Cerebellar nuclear complex (tissue), 1 donor: ENCODE measurements at regions not wholly inside any gene's neighbourhood (a gene's known extent, or its start where the extent isn't known, plus 50 kb on each side); places are given as distances from the start of the nearest gene placed in this dataset.
"Not testable (repeated sequence)": the region's sequence is repeated elsewhere in the genome, so short reads cannot be mapped to it uniquely, and the experiment has no call there.

Experiments
- DNase-seq, 2 experiments: peaks; one replicate each; lab custom pipeline; 2025; lab: John Stamatoyannopoulos, UW

GRCh38 chr10:63848871-63849270 lies 327.7 kb downstream of the REEP3 start:
- not testable (repeated sequence) for DNase-seq

- DNase-seq = no peak
Measured at GRCh38 chr10:63862860-63863259, 341.7 kb downstream of the REEP3 start.

DNA sequence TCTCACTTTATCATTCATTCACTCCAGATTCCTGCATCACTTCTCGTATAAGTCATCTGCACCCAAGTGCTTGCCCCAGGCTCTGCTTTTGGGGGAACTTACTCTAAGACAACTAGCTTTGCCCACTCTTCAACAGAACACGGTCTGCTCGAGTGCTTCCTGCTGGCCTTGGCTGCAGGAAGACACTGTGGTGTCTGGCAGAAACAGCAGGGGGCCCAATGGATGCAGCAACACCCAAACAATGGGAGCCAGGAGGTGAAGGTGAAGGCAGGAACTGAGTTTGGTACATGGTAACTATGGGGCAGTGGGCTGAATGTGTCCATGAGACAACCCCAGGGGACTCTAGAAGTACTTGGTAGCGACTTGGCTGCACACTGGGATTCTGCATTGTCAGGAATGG lies 344.0 kb downstream of the REEP3 start:
- DNase-seq = no peak

GRCh38 chr10:63866075-63866746 lies 345.0 kb downstream of the REEP3 start:
- peak in 1 of 2 experiments; percentile 40 for DNase-seq

DNA sequence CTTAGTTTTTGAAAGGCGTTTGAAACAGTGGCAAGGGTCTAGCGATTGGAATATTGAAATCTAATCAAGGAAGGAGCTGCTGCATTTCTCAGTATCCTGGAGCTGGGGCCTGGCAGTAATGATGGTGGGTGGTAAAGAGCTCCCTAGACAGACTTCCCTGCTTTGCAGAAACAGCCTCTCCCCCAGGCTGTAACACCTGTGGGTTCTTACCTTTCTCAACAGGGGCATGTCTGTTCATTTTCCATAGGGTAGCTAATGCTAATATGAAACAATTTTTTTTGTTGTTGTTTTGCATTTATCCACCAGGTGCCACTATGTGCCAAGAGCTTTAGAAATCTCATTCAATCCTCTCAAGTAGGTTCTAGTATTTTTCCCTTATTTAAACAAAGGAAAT lies 345.5 kb downstream of the REEP3 start:
- no peak for DNase-seq

DNA sequence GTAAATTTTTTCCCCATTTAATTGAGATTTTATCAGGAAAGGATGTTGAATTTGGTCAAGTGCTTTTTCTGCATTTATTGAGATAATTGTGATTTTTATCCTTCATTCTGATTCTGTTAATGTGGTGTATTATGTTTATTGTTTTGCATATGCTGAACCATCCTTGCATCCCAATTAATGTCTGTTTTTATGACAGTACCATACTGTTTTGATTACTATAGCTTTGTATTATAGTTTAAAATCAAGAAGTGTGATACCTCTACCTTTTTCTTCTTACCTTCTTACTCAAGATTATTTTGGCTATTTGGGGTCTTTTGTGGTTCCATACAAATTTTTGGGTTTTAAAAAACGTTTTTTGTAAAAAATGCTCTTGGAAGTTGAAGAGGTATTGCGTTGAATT lies 357.2 kb downstream of the REEP3 start:
- no peak for DNase-seq

DNA sequence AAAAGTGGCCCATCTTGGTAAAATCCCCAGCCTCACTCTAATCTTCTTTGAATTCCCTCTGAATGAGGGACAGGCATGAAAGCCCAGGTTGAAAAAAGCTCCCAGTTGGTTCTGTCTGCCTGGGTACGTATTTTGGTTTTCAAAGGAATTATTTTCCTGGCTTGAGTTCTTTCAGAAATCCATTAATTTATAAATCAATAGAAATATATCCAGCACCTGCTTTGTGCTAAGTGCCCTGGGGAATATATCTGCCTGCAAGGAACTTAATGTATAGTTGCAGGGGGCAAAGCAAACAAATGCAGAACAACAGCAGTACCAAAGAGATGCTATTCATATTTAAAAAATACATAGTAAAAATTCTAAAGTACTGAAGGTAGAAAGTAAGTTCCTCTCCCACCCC lies 362.7 kb downstream of the REEP3 start:
- DNase-seq = no peak

DNA sequence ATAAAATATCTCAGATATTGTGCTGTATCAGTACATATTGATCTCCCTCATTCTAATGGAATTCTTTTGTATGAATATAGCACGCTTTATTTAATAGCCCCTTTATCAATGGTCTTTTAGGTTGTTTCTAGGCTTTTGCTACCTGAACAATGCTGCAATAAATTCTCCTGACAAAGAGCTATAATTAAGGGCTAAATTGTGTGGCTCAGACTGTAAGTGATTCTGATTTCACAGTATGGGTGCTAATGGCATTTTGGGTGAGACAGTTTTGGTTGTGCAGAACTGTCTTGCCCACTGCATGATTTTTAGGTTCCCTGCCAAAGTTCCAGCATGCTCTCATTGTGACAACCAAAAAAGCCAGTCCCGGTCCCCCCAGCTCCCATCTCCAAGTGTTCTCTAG lies 363.2 kb downstream of the REEP3 start:
- no peak for DNase-seq

- no peak for DNase-seq
Measured at GRCh38 chr10:63885156-63885555, 364.0 kb downstream of the REEP3 start.

DNA sequence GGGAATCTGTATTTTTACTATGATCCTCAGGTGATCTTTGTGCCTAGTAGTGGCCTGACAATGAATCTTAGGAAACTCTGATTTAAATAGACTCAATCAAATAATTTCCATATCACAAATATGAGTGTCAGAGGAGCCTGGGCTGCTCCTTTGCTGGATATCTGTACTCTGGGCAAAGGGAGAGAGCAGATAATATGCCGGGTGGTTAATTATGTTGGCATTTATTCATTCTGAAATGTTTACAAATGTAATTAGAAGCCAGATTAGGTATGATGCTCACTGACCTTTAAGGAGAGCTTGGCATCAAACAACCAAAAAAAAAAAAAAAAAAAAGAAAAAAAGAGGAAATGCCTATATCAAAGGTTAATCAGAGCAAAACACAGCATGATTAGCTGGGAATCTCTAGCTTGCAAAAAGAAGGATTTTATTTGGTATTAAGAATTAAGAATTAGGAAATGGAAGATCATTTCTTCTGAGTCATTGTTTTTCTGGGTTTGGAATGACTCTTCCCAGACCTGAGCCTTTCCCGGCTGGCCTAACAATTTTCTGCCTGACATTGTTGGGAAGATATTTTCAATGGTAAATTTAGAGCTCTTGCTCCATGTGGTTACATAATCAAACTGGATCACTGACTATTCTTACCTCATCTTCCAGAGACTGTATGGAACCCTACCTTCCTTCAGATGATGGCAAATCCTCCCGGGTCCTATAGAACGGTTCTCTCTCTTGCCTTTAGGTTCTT lies 365.3 kb downstream of the REEP3 start:
- peak; percentile 25 to 81 for DNase-seq

- DNase-seq = peak; percentile 12 to 41
Measured at GRCh38 chr10:63887023-63887589, 365.9 kb downstream of the REEP3 start.

DNA sequence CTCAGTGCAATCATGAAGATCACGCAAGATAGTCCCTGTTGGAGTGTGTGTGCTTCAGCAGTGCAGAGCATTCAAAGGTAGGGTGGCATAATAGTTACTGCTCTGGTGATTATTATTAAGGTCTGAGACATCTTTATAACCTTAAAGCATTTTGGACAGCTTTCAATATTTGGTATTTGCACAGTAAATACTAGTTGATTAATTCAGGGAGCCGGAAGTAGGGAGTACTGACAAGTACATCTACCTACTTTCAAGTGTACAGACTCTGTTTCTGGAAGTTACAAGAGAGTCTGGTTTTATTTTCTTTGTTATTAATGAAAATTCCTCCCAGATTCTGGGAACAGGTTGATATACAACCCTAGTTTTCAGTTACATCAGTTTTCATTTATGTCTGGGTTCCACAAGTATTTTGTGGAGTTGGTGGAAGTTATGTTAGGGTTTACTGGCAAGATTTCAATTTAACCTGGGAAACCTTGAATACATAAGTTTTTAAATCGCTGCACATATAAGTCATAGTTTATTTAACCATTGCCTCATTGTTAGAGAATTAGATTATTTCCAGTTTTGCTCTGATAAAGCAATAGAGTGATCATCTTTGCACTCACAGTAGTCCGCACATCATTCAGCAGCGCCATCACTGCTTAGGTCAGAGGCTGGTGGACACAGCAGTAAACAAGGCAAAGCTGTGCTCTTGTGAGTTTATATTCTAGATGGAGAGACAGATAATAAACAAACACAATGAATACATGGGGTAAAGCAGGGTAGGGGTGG lies 366.6 kb downstream of the REEP3 start:
- DNase-seq = no peak

DNA sequence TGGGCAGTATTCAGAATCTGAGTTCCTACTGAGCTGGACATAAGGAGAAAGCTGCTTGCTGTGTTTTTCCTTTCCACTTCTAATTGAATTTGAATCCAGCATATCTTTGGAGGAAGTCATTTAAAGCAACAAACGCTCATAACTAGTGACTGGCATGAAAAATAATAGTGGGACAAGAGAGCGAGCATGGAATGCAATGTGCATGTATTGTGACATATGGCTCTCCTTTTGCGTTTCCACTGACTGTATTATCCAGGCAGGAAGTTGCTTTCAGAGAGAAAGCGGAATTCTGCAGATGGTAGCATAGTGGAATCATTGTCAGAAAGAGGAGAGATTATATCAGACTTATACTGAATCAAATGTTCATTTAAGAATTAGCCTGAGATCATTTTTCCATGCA lies 368.6 kb downstream of the REEP3 start:
- peak in 1 of 2 experiments; percentile 78 for DNase-seq

- DNase-seq = no peak
Measured at GRCh38 chr10:63896992-63897391, 375.8 kb downstream of the REEP3 start.

DNA sequence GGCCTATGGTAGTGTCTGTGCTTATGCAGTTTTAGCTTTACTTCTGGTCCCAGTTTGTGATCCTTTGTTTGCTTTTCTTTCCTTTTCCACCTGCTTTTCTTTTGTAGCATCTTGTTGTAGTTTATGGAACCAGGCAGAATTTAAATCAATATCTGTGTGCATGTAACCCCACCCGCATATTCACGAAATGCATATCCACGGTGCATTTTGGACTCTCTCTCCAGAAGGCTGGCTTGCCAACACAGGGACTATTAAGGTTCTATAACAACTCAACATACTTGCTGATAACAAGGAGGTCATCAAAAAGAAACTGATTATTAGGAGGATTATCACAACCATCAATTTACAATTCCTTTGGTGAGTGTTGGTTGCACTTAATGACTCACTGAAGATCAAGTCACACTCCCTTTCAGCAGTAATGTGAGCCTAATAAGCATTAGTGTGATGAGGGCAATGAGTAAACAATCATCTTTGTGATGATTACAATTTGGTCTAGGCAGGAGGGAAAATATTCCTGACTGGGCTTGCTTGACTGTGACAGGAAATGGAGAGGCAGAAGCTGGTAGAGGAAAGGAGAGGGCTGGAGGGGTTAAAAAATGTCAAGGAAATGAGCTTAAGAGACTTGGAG lies 378.6 kb downstream of the REEP3 start:
- DNase-seq = no peak

GRCh38 chr10:63901228-63901627 lies 380.0 kb downstream of the REEP3 start:
- no peak for DNase-seq

DNA sequence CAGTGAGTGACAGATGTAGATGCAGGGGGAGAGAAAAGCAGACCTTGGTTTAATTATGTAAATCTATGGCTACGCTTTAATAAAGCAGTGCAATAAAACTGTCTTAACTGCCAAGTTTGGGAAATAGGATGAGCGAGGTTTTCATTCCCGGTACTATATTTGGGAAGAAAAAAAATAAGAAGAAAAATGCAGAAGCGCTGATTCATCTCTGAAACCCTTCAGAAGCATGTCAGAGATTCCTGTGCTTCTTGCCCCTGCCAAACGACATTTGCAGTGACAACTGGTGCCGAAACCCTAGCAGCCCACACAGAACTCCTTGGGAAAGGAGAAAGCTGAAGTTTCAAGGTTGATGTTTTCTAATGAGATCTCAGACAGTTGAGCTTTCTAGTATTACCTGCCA lies 380.7 kb downstream of the REEP3 start:
- DNase-seq = no peak

GRCh38 chr10:63910806-63911205 lies 389.6 kb downstream of the REEP3 start:
- DNase-seq = no peak

DNA sequence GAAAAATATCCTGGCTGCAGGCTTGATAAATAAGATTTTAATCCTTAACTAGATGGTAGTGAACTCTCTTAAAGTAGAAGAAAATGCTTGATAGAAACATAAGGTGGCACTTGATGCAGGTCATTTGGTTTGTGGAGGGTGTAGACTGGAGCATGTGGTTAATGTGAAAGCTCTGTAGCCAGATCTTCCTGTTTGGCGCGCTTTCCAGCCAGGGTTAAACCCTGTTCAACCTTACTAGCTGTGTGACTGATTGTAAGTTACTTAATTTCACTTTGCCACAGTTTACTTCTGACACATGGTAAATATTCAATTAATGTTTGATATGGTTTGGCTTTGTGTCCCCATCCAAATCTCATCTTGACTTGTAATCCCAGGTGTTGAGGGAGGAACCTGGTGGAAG lies 394.0 kb downstream of the REEP3 start:
- no peak for DNase-seq

DNA sequence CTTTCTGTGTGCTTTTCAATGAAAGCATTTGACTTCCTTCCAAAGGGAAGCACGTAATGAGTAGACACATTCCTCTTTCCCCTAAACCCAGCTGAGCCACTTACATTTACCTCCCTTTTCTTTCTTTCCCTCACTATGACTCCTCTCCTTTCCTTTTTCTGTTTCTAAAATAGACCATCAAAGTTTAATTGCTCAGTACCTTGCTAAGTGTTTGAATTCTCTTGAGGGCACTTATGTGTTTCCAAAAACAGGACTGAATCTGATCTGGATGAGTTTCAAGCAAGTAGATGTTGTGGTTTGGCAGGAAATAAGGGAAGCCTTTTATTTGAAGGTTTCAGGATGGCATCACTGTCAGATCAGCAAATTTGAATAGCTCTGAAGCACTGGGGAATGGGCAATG lies 396.2 kb downstream of the REEP3 start:
- no peak for DNase-seq

DNA sequence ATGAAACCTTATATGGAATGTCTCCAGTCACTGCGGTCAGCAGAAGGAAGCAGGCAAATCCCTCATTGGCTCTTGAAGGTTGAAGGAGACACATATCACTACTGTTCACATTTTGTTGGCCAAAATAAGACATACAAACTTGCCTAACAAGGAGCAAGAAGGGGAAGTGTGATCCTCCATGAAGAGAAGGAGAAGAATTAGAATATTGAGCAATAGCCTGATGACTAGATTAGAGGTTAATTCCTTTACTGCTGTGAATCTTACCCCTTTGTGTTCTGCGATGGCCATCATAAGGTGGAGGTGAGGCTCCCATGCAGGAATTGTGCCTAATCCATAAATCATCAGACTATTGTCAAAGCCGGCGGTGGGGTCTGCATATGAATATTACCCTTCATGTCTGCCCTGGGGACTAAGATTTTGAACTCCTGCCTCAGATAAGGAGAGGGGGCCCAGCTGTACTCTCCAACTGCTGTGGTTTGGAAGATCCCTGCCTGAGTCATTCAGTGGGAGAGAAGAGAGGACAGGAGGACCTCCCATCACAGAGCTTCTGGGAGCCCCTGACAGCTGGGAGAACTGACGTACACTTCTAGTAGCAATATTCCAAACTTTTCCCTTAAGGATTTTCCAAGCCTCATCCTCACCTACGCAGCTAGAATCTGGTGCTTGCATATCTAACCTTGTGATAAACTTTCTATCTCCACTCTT lies 398.5 kb downstream of the REEP3 start:
- no peak for DNase-seq

DNA sequence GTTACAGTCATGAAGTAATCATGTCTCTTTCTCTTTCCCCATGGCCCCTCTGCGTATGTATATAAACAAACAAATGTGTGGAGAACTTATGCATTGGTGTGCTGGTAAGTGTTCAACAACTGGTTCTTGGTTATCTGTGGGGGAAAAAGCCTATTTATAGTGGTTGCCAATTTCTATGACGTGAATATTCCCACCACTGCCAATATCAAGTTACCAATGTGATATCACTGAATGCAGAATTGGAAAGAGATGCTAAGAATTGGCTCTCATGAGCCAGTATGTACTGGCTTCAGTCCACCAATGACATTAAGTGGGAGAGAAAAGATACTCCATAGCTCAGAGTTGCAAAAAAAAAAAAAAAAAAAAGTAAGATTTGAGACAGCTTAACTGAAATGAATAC lies 399.7 kb downstream of the REEP3 start:
- no peak for DNase-seq
